ENCODE measurements at regions not wholly inside any gene's neighbourhood (a gene's known extent, or its start where the extent isn't known, plus 50 kb on each side); places are given as distances from the start of the nearest gene placed in this dataset.

DNA sequence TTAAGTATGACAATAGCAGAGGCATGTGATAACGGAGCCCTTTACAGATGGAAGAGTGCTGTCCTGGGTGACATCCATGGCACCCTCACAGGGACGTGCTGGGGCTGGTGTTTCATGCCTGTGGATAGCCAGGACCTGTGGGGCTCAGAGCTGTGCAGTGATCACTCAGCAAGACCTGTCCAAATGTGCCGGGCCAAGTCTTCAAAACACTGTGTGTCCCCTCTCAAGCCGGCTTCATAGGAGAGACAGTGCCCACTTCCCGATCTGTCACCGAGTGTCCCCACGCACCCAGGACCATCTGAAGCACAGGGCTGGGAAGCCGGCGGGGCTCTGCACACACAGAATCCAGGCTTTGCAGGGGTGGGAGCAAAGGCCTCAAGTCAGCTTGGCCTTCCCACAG is 217.2 kb upstream of the IGF1R start:
- H3K9me3 ChIP-seq = no peaks in the 10 kb centered on the region
- intact Hi-C loops (cut with DNase I; ENCODE audit: low total_unique reads) (no loop called here), in situ Hi-C loops (cut with MboI; ENCODE audit: low pct_ligation_motif_present in 1 of 4, low pct_unique_long_range_greater_than_20kb in 1 of 4, low sequenced_read_pairs in 3 of 4) (loop anchor here in 1 of 4 donors (25.0 kb wide), 1 partner anchor 631 kb away; no protein-coding TSS in a partner anchor)
- DNase-seq = no peak
- no peaks in the 10 kb centered on the region for H3K36me3 ChIP-seq
- peaks cover 11% of the 10 kb centered on the region for H3K27me3 ChIP-seq
- no peak overlapping the region for H3K27ac ChIP-seq
- no peak for TF ChIP-seq POLR2AphosphoS5 (IDR thresholded peaks at IDR 0.05)
- no peak for TF ChIP-seq EP300 (IDR thresholded peaks at IDR 0.05; ENCODE audit: low read depth)
- TF ChIP-seq CTCF (IDR thresholded peaks at IDR 0.05) = no peak
- TF ChIP-seq POLR2A (IDR thresholded peaks at IDR 0.05) = no peak
- 89% methylated on average over 9 of the region's 9 CpGs; no CpG with 5 or more reads in 1 of the 2 donors for WGBS, 2 donors (ENCODE audit: low coverage in 1 of 2)
- H3K4me3 ChIP-seq = no peak overlapping the region
- H3K4me1 ChIP-seq = peaks cover 0 to 7% (median 2%) of the 10 kb centered on the region in 4 donors

- Histone ChIP-seq H3K27ac (no peak overlapping the region), H3K4me1 (peaks cover 0 to 4% (median 2%) of the 10 kb centered on the region in 4 donors), H3K27me3 (no peaks in the 10 kb centered on the region), H3K9me3 (no peaks in the 10 kb centered on the region), H3K36me3 (no peaks in the 10 kb centered on the region), H3K4me3 (no peak overlapping the region)
- DNase-seq = no peak
- intact Hi-C loops (cut with DNase I; ENCODE audit: low total_unique reads) (no loop called here), in situ Hi-C loops (cut with MboI; ENCODE audit: low pct_ligation_motif_present in 1 of 4, low pct_unique_long_range_greater_than_20kb in 1 of 4, low sequenced_read_pairs in 3 of 4) (loop anchor here in 1 of 4 donors (25.0 kb wide), 1 partner anchor 629 kb away; no protein-coding TSS in a partner anchor)
- TF ChIP-seq POLR2A (IDR thresholded peaks at IDR 0.05) (no peak), EP300 (IDR thresholded peaks at IDR 0.05; ENCODE audit: low read depth) (no peak), POLR2AphosphoS5 (IDR thresholded peaks at IDR 0.05) (no peak), CTCF (IDR thresholded peaks at IDR 0.05) (no peak)
- WGBS, 2 donors (ENCODE audit: low coverage in 1 of 2) = 75% methylated on average over 6 of the region's 6 CpGs; no CpG with 5 or more reads in 1 of the 2 donors
These were observed 215.0 kb upstream of the IGF1R start for GRCh38 chr15:98433346-98433745.

GRCh38 chr15:98433856-98434255 is 214.5 kb upstream of the IGF1R start:
- in situ Hi-C loops (cut with MboI; ENCODE audit: low pct_ligation_motif_present in 1 of 4, low pct_unique_long_range_greater_than_20kb in 1 of 4, low sequenced_read_pairs in 3 of 4) = loop anchor here in 1 of 4 donors (25.0 kb wide), 1 partner anchor 628 kb away; no protein-coding TSS in a partner anchor

DNA sequence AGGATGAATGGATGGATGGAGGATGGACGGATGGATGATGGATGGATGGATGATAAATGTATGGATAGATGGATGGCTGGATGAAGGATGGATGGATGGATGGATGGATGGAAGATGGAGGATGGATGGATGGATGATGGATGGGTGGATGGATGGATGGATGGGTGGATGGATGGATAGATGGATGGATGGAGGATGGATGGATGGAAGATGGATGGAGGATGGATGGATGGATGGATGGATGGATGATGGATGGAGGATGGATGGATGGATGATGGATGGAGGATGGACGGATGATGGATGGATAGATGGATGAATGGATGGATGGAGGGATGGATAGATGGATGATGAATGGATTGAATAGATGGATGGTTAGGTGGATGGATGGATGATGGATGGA is 210.6 kb upstream of the IGF1R start:
- no peaks in the 10 kb centered on the region for H3K9me3 ChIP-seq
- DNase-seq = no peak
- intact Hi-C loops (cut with DNase I; ENCODE audit: low total_unique reads) = no loop called here
- no peak overlapping the region for H3K4me3 ChIP-seq
- H3K36me3 ChIP-seq = no peaks in the 10 kb centered on the region
- H3K27me3 ChIP-seq = no peaks in the 10 kb centered on the region
- WGBS, 2 donors (ENCODE audit: low coverage in 1 of 2) = 84 to 89% methylated on average over 2 of the region's 2 CpGs
- TF ChIP-seq POLR2A (IDR thresholded peaks at IDR 0.05) (no peak), POLR2AphosphoS5 (IDR thresholded peaks at IDR 0.05) (no peak), CTCF (IDR thresholded peaks at IDR 0.05) (no peak), EP300 (IDR thresholded peaks at IDR 0.05; ENCODE audit: low read depth) (no peak)
- in situ Hi-C loops (cut with MboI; ENCODE audit: low pct_ligation_motif_present in 1 of 4, low pct_unique_long_range_greater_than_20kb in 1 of 4, low sequenced_read_pairs in 3 of 4) = loop anchor here in 1 of 4 donors (25.0 kb wide), 1 partner anchor 625 kb away; no protein-coding TSS in a partner anchor
- no peaks in the 10 kb centered on the region for H3K4me1 ChIP-seq
- H3K27ac ChIP-seq = no peak overlapping the region

More at GRCh38 chr15:98433856-98434255, 214.5 kb upstream of the IGF1R start:
- WGBS, 2 donors (ENCODE audit: low coverage in 1 of 2) = 67 to 85% methylated on average over 1 to 10 of the region's 10 CpGs
- Histone ChIP-seq H3K27ac (no peak overlapping the region), H3K27me3 (no peaks in the 10 kb centered on the region), H3K36me3 (no peaks in the 10 kb centered on the region), H3K4me1 (no peaks in the 10 kb centered on the region), H3K4me3 (no peak overlapping the region), H3K9me3 (no peaks in the 10 kb centered on the region)
- intact Hi-C loops (cut with DNase I; ENCODE audit: low total_unique reads) = no loop called here
- TF ChIP-seq POLR2AphosphoS5 (IDR thresholded peaks at IDR 0.05) (no peak), CTCF (IDR thresholded peaks at IDR 0.05) (no peak), EP300 (IDR thresholded peaks at IDR 0.05; ENCODE audit: low read depth) (no peak), POLR2A (IDR thresholded peaks at IDR 0.05) (no peak)
- no peak for DNase-seq
